ENCODE measurements at regions not wholly inside any gene's neighbourhood (a gene's known extent, or its start where the extent isn't known, plus 50 kb on each side); places are given as distances from the start of the nearest gene placed in this dataset.
A peak's percentile ranks its signal among the peaks of the same experiment; 100 is the strongest.

DNA sequence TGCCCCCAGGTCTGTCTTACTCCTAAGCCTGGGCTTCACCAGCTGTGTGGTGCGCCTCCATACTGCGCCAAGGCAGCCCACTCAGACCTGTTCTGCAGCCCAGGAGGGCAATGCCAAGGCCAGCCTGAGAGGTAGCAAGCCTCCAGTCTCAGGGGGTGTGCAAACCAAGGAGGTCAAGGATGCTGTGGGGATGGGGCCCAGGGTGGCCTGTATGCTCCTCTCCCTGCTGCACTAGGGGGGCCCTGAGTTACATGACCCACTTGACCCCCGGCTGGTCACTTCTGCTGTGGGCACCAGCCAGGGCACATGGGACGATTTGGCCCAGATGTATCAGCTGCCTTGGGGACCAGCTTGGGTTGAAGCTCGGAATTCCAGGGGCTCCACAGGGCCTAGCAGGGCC lies 70.0 kb upstream of the SLC6A6 start:
- Histone ChIP-seq H4K20me1 (no peaks in the 10 kb centered on the region), H3K27me3 (no peaks in the 10 kb centered on the region), H3K9me3 (replicated peaks in 1 of 11) (no peaks in the 10 kb centered on the region), H3K36me3 (no peaks in the 10 kb centered on the region), H3K27ac (no peak overlapping the region), H3K9ac (no peak overlapping the region), H3K4me2 (no peak overlapping the region), H3K4me3 (no peak overlapping the region), H3K4me1 (peaks cover 8 to 21% (median 18%) of the 10 kb centered on the region in 10 experiments; a peak in 19 of 20 replicates)
- no peak for TF ChIP-seq Cebpa-rat (IDR thresholded peaks at IDR 0.05)

- Histone ChIP-seq H3K27ac (no peak overlapping the region), H3K4me2 (no peak overlapping the region), H3K9ac (no peak overlapping the region), H3K4me3 (no peak overlapping the region), H3K9me3 (replicated peaks in 1 of 11) (no peaks in the 10 kb centered on the region), H3K36me3 (no peaks in the 10 kb centered on the region), H3K4me1 (peaks cover 8 to 21% (median 18%) of the 10 kb centered on the region in 10 experiments; a peak in 19 of 20 replicates), H3K27me3 (no peaks in the 10 kb centered on the region), H4K20me1 (no peaks in the 10 kb centered on the region)
- TF ChIP-seq Cebpa-rat (IDR thresholded peaks at IDR 0.05) = no peak
Measured at GRCh38 chr3:14333215-14333614, 69.2 kb upstream of the SLC6A6 start.

GRCh38 chr3:14333621-14334020 lies 68.8 kb upstream of the SLC6A6 start:
- Histone ChIP-seq H3K9ac (no peak overlapping the region), H3K27me3 (no peaks in the 10 kb centered on the region), H4K20me1 (no peaks in the 10 kb centered on the region), H3K4me3 (no peak overlapping the region), H3K27ac (no peak overlapping the region), H3K9me3 (replicated peaks in 1 of 11) (no peaks in the 10 kb centered on the region), H3K4me2 (no peak overlapping the region), H3K36me3 (no peaks in the 10 kb centered on the region), H3K4me1 (peaks cover 8 to 21% (median 18%) of the 10 kb centered on the region in 10 experiments; a peak in 19 of 20 replicates)
- TF ChIP-seq Cebpa-rat (IDR thresholded peaks at IDR 0.05) = no peak

DNA sequence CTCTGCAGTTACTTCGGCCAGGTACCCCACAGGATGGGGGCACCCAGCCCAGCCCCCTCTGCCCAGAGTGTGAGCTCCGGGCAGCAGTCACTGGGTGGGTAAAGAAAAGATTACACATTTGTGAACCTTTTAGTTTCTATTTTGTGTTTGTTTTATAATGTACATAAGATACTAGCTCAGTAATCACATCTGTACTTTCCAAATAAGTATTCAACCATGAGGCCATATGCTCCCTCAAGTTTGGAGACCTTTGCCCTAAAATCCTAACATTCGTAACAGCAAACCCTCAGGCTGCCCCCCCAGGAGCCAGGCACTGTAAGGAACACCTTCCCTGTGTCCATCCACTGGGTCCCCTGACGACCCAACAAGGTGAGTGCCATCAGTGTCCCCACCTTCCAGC lies 68.3 kb upstream of the SLC6A6 start:
- H3K4me1 ChIP-seq = peaks cover 8 to 21% (median 18%) of the 10 kb centered on the region in 10 experiments; a peak in 19 of 20 replicates
- H3K27me3 ChIP-seq = no peaks in the 10 kb centered on the region
- no peaks in the 10 kb centered on the region for H3K36me3 ChIP-seq
- no peak overlapping the region for H3K9ac ChIP-seq
- H3K4me2 ChIP-seq = no peak overlapping the region
- no peak overlapping the region for H3K4me3 ChIP-seq
- no peak overlapping the region for H3K27ac ChIP-seq
- no peaks in the 10 kb centered on the region for H4K20me1 ChIP-seq
- no peaks in the 10 kb centered on the region for H3K9me3 ChIP-seq (replicated peaks in 1 of 11)
- no peak for TF ChIP-seq Cebpa-rat (IDR thresholded peaks at IDR 0.05)

GRCh38 chr3:14334936-14335335 lies 67.5 kb upstream of the SLC6A6 start:
- Histone ChIP-seq H3K4me2 (no peak overlapping the region), H3K9ac (no peak overlapping the region), H3K27ac (no peak overlapping the region), H3K27me3 (no peaks in the 10 kb centered on the region), H3K4me1 (peaks cover under 1 to 20% (median 18%) of the 10 kb centered on the region in 10 experiments; a peak in 19 of 20 replicates), H3K36me3 (no peaks in the 10 kb centered on the region), H4K20me1 (no peaks in the 10 kb centered on the region), H3K9me3 (replicated peaks in 1 of 11) (no peaks in the 10 kb centered on the region), H3K4me3 (no peak overlapping the region)
- TF ChIP-seq Cebpa-rat (IDR thresholded peaks at IDR 0.05) = no peak

- H3K9me3 ChIP-seq (replicated peaks in 1 of 11) = no peaks in the 10 kb centered on the region
- peak in 1 of 11 experiments; percentile 25; a peak in 1 of 22 replicates for TF ChIP-seq Cebpa-rat (IDR thresholded peaks at IDR 0.05)
- no peaks in the 10 kb centered on the region for H4K20me1 ChIP-seq
- peak overlapping the region in 4 of 11 experiments; percentile 33 to 49 (median 40); a peak in 4 of 22 replicates for H3K27ac ChIP-seq
- H3K4me2 ChIP-seq = peak overlapping the region in 10 of 11 experiments; percentile 10 to 67 (median 47); a peak in 16 of 22 replicates
- no peaks in the 10 kb centered on the region for H3K36me3 ChIP-seq
- H3K9ac ChIP-seq = peak overlapping the region in 2 of 11 experiments; percentile 6 to 20; a peak in 3 of 22 replicates
- H3K4me1 ChIP-seq = peaks cover 0 to 20% (median 18%) of the 10 kb centered on the region in 10 experiments; a peak in 18 of 20 replicates
- H3K27me3 ChIP-seq = no peaks in the 10 kb centered on the region
- no peak overlapping the region for H3K4me3 ChIP-seq
Measured at GRCh38 chr3:14335774-14336748, 66.3 kb upstream of the SLC6A6 start.

- peaks cover 0 to 20% (median 18%) of the 10 kb centered on the region in 10 experiments; a peak in 18 of 20 replicates for H3K4me1 ChIP-seq
- peak overlapping the region in 10 of 11 experiments; percentile 10 to 67 (median 47); a peak in 16 of 22 replicates for H3K4me2 ChIP-seq
- no peak for TF ChIP-seq Cebpa-rat (IDR thresholded peaks at IDR 0.05)
- peak overlapping the region in 1 of 11 experiments; percentile 6; a peak in 1 of 22 replicates for H3K9ac ChIP-seq
- H3K36me3 ChIP-seq = no peaks in the 10 kb centered on the region
- H3K27ac ChIP-seq = peak overlapping the region in 4 of 11 experiments; percentile 33 to 49 (median 40); a peak in 5 of 22 replicates
- no peaks in the 10 kb centered on the region for H3K27me3 ChIP-seq
- H4K20me1 ChIP-seq = no peaks in the 10 kb centered on the region
- H3K4me3 ChIP-seq = no peak overlapping the region
- no peaks in the 10 kb centered on the region for H3K9me3 ChIP-seq (replicated peaks in 1 of 11)
Measured at GRCh38 chr3:14336749-14337598, 65.4 kb upstream of the SLC6A6 start.

GRCh38 chr3:14337828-14338227 lies 64.6 kb upstream of the SLC6A6 start:
- no peaks in the 10 kb centered on the region for H3K9me3 ChIP-seq (replicated peaks in 1 of 11)
- H3K4me3 ChIP-seq = no peak overlapping the region
- H3K36me3 ChIP-seq = no peaks in the 10 kb centered on the region
- H3K27ac ChIP-seq = no peak overlapping the region
- TF ChIP-seq Cebpa-rat (IDR thresholded peaks at IDR 0.05) = no peak
- H3K27me3 ChIP-seq = no peaks in the 10 kb centered on the region
- H3K4me1 ChIP-seq = peaks cover 0 to 20% (median 18%) of the 10 kb centered on the region in 10 experiments; a peak in 18 of 20 replicates
- no peaks in the 10 kb centered on the region for H4K20me1 ChIP-seq
- H3K4me2 ChIP-seq = no peak overlapping the region
- H3K9ac ChIP-seq = no peak overlapping the region

DNA sequence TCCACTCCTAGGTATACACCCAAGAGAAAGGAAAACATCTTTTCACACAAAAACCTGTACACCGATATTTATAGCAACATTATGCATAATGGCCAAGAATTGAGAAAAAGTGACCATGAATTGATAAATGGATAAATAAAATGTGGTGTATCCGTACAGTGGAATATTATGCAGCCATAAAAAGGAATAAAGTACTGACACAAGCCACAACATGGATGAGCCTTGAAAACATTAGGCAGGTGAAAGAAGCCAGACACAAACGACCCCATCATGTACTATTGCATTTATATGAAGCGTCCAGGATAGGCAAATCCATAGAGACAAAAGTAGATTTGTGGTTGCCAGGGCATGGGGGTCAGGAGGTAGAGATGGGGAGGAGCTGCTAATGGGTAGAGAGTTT lies 64.2 kb upstream of the SLC6A6 start:
- Histone ChIP-seq H3K4me3 (no peak overlapping the region), H3K27me3 (no peaks in the 10 kb centered on the region), H3K4me2 (no peak overlapping the region), H3K4me1 (peaks cover 0 to 20% (median 18%) of the 10 kb centered on the region in 10 experiments; a peak in 18 of 20 replicates), H4K20me1 (no peaks in the 10 kb centered on the region), H3K9me3 (replicated peaks in 1 of 11) (no peaks in the 10 kb centered on the region), H3K36me3 (no peaks in the 10 kb centered on the region), H3K27ac (no peak overlapping the region), H3K9ac (no peak overlapping the region)
- no peak for TF ChIP-seq Cebpa-rat (IDR thresholded peaks at IDR 0.05)
